Tibial artery (tissue), 4 donors: ENCODE measurements at regions not wholly inside any gene's neighbourhood (a gene's known extent, or its start where the extent isn't known, plus 50 kb on each side); places are given as distances from the start of the nearest gene placed in this dataset.

Experiments
- DNase-seq, 2 donors: peaks; one replicate each; pipeline ENCODE4 v3.0.0-alpha.2; 2019
- H3K27ac ChIP-seq, 2 donors: fragments of 200-600 bp; sonication (generic) in 1 of 2; 1 replicate in 1 of 2; 2 replicates in 1 of 2; pipeline ENCODE4 v1.5.1; 2018 to 2019; ENCODE audit warnings: mild to moderate bottlenecking in 1 of 2
- H3K27me3 ChIP-seq, 2 donors: fragments of 200-600 bp; sonication (generic) in 1 of 2; one replicate each; pipeline versions ENCODE4 v1.5.1 to v1.6.0; 2016 to 2019
- H3K36me3 ChIP-seq, 3 donors: fragments of 200-600 bp; sonication (generic) in 2 of 3; one replicate each; pipeline ENCODE4 v1.5.1; 2016 to 2019; ENCODE audit warnings: mild to moderate bottlenecking in 2 of 3
- H3K4me1 ChIP-seq, 4 donors: fragments of 200-600 bp; sonication (generic) in 2 of 4; 1 replicate in 3 of 4; 2 replicates in 1 of 4; pipeline ENCODE4 v1.5.1; 2016 to 2019
- H3K4me3 ChIP-seq, 2 donors: fragments of 200-600 bp; sonication (generic) in 1 of 2; 1 replicate in 1 of 2; 2 replicates in 1 of 2; pipeline ENCODE4 v1.5.1; 2018 to 2019; ENCODE audit warnings: mild to moderate bottlenecking in 2 of 2
- H3K9me3 ChIP-seq, 3 donors: fragments of 200-600 bp; sonication (generic) in 1 of 3; one replicate each; pipeline ENCODE4 v1.5.1; 2016 to 2019
- intact Hi-C: fragments of 100-400 bp; cut with DNase I; formaldehyde crosslinking; loops from one replicate; pipeline ENCODE4 v1.15.0; 2023; ENCODE audit warnings: low total_unique reads
- TF ChIP-seq, protein P1 (sequence below), 2 experiments: fragments of 200-600 bp in 1 of 2; fragments of 450-650 bp in 1 of 2; IDR thresholded peaks; one replicate each; pipeline ENCODE4 v1.5.1; 2017 to 2019; ENCODE audit warnings: antibody characterized with exemption in 2 of 2, mild to moderate bottlenecking in 1 of 2, moderate library complexity in 1 of 2

DNA sequence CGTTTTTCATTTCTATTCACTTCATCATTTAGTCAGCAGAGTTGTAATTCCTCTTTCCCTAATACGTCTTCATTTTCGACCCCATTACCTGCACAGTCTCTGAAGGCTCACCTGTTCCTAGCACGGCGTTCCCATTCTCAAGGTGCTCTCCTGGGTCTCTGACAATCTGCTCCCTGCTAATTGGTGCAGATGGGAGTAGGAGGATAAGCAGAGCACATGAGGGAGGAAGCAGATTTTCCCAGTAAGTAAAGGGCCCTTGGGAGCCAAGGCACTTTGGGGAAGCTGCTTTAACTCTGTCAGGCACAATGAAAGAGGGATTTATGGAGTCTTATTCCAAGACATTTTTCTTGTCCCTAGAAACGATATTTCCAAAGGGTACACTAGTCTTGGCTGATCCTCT, 466.4 kb downstream of the STIM2 start:
- no peaks in the 10 kb centered on the region for H3K27me3 ChIP-seq
- intact Hi-C loops = no loop called here
- no peak overlapping the region for H3K27ac ChIP-seq
- no peaks in the 10 kb centered on the region for H3K4me1 ChIP-seq
- H3K9me3 ChIP-seq = no peaks in the 10 kb centered on the region
- no peaks in the 10 kb centered on the region for H3K36me3 ChIP-seq
- TF ChIP-seq, protein P1, sequence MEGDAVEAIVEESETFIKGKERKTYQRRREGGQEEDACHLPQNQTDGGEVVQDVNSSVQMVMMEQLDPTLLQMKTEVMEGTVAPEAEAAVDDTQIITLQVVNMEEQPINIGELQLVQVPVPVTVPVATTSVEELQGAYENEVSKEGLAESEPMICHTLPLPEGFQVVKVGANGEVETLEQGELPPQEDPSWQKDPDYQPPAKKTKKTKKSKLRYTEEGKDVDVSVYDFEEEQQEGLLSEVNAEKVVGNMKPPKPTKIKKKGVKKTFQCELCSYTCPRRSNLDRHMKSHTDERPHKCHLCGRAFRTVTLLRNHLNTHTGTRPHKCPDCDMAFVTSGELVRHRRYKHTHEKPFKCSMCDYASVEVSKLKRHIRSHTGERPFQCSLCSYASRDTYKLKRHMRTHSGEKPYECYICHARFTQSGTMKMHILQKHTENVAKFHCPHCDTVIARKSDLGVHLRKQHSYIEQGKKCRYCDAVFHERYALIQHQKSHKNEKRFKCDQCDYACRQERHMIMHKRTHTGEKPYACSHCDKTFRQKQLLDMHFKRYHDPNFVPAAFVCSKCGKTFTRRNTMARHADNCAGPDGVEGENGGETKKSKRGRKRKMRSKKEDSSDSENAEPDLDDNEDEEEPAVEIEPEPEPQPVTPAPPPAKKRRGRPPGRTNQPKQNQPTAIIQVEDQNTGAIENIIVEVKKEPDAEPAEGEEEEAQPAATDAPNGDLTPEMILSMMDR (IDR thresholded peaks at IDR 0.05) = no peak
- no peak for DNase-seq
- H3K4me3 ChIP-seq = no peak overlapping the region

DNA sequence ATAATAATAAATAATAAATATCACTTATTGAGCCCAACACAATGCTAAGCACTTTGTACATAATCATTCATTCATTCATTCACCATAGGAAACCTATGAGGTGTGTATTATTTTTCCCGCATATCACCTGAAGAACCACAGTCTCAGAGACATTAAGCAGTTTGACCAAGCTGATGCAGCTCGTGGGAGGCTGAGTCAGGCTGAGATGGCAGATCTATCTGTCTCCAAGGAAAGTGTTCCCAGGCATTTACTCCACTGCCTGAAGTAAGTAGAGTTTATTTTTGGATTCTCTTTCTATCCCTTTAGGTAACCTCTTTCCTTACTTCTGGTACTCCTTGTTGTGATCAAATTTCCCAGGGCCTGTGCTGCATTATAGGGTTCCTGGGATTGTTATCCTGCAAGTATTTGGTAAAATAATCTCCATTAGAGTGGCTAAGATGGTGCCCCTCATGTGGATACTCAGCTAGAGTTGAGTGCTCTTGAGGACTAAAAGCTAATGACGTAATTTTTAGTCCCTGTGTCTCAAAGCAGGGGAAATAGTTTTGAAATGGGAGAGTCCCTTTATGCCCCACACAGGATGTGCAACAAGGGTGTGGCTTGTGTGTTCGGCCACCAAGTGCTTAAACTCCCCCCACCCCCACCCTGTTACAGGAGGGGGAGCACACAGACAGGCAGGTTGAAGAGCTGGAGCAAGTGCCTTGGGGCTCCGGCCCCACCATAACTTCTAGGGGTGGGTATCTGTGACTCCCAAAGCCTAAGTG, 467.0 kb downstream of the STIM2 start:
- no peak for DNase-seq
- Histone ChIP-seq H3K36me3 (no peaks in the 10 kb centered on the region), H3K9me3 (no peaks in the 10 kb centered on the region), H3K27ac (no peak overlapping the region), H3K4me1 (no peaks in the 10 kb centered on the region), H3K27me3 (no peaks in the 10 kb centered on the region), H3K4me3 (no peak overlapping the region)
- intact Hi-C loops = no loop called here
- TF ChIP-seq, protein P1 (IDR thresholded peaks at IDR 0.05) = no peak

DNA sequence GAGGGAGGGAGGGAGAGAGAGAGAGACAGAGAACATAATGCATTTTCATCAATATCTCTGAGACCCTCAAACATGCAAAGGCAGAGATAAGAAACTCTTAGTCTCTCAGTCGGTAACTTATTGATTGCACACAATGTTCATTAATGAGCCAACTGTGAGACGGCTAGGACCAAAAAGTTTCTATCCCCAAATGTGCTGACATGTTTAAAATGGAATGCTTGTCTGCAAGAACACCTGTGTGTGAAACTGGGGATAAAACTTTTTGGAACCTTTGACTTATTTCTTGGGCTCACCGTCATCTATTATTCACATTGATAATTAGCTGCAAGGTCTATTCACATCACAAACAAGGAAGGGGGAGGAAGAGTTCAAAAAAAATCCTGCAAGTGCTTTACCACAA, 477.9 kb downstream of the STIM2 start:
- Histone ChIP-seq H3K9me3 (no peaks in the 10 kb centered on the region), H3K27me3 (no peaks in the 10 kb centered on the region), H3K27ac (no peak overlapping the region), H3K4me1 (no peaks in the 10 kb centered on the region), H3K36me3 (no peaks in the 10 kb centered on the region), H3K4me3 (no peak overlapping the region)
- intact Hi-C loops = no loop called here
- TF ChIP-seq, protein P1 (IDR thresholded peaks at IDR 0.05) = no peak
- DNase-seq = no peak

DNA sequence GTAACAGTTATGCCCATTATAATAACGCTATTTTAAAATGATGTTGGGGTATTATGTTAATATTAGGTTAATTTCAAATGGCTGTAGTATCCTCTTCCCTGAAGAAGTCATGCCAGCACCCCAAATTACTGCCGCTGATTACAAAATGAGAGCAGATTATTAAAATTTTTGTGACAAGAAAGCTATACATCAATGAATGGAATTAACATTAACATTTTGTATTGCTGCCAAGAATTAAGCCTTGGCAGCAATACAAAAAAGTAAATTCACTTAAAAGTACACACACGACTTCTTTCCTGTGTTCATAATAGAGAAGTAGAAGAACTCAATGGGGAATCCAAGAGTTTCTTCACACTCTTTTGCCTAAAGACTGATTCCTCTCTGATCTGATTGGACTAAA, 482.8 kb downstream of the STIM2 start:
- TF ChIP-seq, protein P1 (IDR thresholded peaks at IDR 0.05) = no peak
- intact Hi-C loops = no loop called here
- Histone ChIP-seq H3K27ac (no peak overlapping the region), H3K4me1 (no peaks in the 10 kb centered on the region), H3K4me3 (no peak overlapping the region), H3K9me3 (no peaks in the 10 kb centered on the region), H3K27me3 (no peaks in the 10 kb centered on the region), H3K36me3 (no peaks in the 10 kb centered on the region)
- no peak for DNase-seq

DNA sequence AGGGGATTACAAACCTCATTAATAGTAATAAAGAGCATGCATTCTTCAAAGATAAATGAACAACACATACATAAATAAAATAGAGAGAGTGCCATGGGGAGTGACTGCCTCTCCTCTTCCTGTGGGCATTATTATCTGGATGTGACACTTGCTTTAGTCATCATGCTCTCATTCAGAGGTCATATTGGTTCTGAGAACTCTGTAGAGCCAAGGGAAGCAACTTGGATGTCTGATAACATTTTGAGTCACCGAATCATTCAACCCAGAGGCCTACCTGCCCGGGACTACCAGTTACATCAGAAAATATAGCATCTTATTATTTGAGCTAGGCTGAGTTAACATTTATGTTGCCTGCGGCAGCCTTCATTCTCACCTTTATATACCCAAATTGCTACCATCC, 489.5 kb downstream of the STIM2 start:
- Histone ChIP-seq H3K4me1 (no peaks in the 10 kb centered on the region), H3K27me3 (no peaks in the 10 kb centered on the region), H3K27ac (no peak overlapping the region), H3K36me3 (no peaks in the 10 kb centered on the region), H3K9me3 (no peaks in the 10 kb centered on the region), H3K4me3 (no peak overlapping the region)
- TF ChIP-seq, protein P1 (IDR thresholded peaks at IDR 0.05) = no peak
- no peak for DNase-seq
- intact Hi-C loops = no loop called here

DNA sequence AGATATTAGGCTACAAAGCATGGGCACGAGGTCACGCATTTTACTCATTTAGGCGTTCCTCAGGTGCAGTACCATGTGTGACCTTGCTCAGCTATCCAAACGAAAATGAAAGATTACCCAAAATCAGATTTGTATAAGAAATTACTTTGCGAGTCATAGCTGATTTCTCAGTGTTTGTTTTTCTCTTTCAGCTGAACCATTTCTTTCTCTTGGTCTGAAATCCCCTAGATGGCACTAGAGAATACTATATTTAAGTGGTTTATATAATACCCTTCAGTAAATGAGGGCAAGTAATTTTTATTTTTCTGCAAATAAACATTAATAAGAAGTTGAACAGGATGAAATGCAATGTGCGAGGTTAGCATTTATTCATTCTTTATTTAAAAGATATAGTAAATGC, 496.6 kb downstream of the STIM2 start:
- H3K4me3 ChIP-seq = no peak overlapping the region
- no peaks in the 10 kb centered on the region for H3K36me3 ChIP-seq
- H3K4me1 ChIP-seq = no peaks in the 10 kb centered on the region
- intact Hi-C loops = no loop called here
- H3K27ac ChIP-seq = no peak overlapping the region
- TF ChIP-seq, protein P1 (IDR thresholded peaks at IDR 0.05) = no peak
- H3K27me3 ChIP-seq = no peaks in the 10 kb centered on the region
- H3K9me3 ChIP-seq = no peaks in the 10 kb centered on the region
- no peak for DNase-seq
